ENCODE measurements at regions not wholly inside any gene's neighbourhood (a gene's known extent, or its start where the extent isn't known, plus 50 kb on each side); places are given as distances from the start of the nearest gene placed in this dataset.

- Histone ChIP-seq H3K27me3 (ENCODE audit: insufficient read depth, poor library complexity, severe bottlenecking) (no peaks in the 10 kb centered on the region), H3K27ac (replicated peaks) (no peak overlapping the region), H3K4me3 (replicated peaks; ENCODE audit: insufficient read depth, low read length) (no peak overlapping the region)
- TF ChIP-seq POLR2AphosphoS5 (IDR thresholded peaks at IDR 0.05; ENCODE audit: low read depth): no peak
- TF ChIP-seq CTCF (IDR thresholded peaks at IDR 0.05; ENCODE audit: insufficient read depth, low read length): no peak
- TF ChIP-seq REST (IDR thresholded peaks at IDR 0.05; ENCODE audit: insufficient replicate concordance, low read depth): no peak
- no peak for TF ChIP-seq SPI1 (IDR thresholded peaks at IDR 0.05; ENCODE audit: borderline replicate concordance, low read depth)
- TF ChIP-seq GABPA (IDR thresholded peaks at IDR 0.05; ENCODE audit: low read depth): no peak
- DNase-seq (ENCODE audit: low read depth in 1 of 2, low spot score in 1 of 2): no peak
Observed at GRCh38 chr11:79667380-79667779, 226.6 kb upstream of the TENM4 start.

- no peak for DNase-seq (ENCODE audit: low read depth in 1 of 2, low spot score in 1 of 2)
- Histone ChIP-seq H3K27me3 (ENCODE audit: insufficient read depth, poor library complexity, severe bottlenecking) (no peaks in the 10 kb centered on the region), H3K4me3 (replicated peaks; ENCODE audit: insufficient read depth, low read length) (no peak overlapping the region), H3K27ac (replicated peaks) (no peak overlapping the region)
- no peak for TF ChIP-seq REST (IDR thresholded peaks at IDR 0.05; ENCODE audit: insufficient replicate concordance, low read depth)
- TF ChIP-seq POLR2AphosphoS5 (IDR thresholded peaks at IDR 0.05; ENCODE audit: low read depth): no peak
- TF ChIP-seq SPI1 (IDR thresholded peaks at IDR 0.05; ENCODE audit: borderline replicate concordance, low read depth): no peak
- no peak for TF ChIP-seq GABPA (IDR thresholded peaks at IDR 0.05; ENCODE audit: low read depth)
- no peak for TF ChIP-seq CTCF (IDR thresholded peaks at IDR 0.05; ENCODE audit: insufficient read depth, low read length)
Observed at GRCh38 chr11:79663017-79663416, 222.2 kb upstream of the TENM4 start.

- TF ChIP-seq GABPA (IDR thresholded peaks at IDR 0.05; ENCODE audit: low read depth) (no peak), SPI1 (IDR thresholded peaks at IDR 0.05; ENCODE audit: borderline replicate concordance, low read depth) (no peak), REST (IDR thresholded peaks at IDR 0.05; ENCODE audit: insufficient replicate concordance, low read depth) (no peak), POLR2AphosphoS5 (IDR thresholded peaks at IDR 0.05; ENCODE audit: low read depth) (no peak), CTCF (IDR thresholded peaks at IDR 0.05; ENCODE audit: insufficient read depth, low read length) (no peak)
- H3K27ac ChIP-seq (replicated peaks): no peak overlapping the region
- DNase-seq (ENCODE audit: low read depth in 1 of 2, low spot score in 1 of 2): no peak
Observed at GRCh38 chr11:79661373-79661772, 220.5 kb upstream of the TENM4 start.

More at GRCh38 chr11:79661373-79661772, 220.5 kb upstream of the TENM4 start:
- Histone ChIP-seq H3K27me3 (ENCODE audit: insufficient read depth, poor library complexity, severe bottlenecking) (no peaks in the 10 kb centered on the region), H3K4me3 (replicated peaks; ENCODE audit: insufficient read depth, low read length) (no peak overlapping the region)

Measured in HL-60 (cell line).